ENCODE measurements at regions not wholly inside any gene's neighbourhood (a gene's known extent, or its start where the extent isn't known, plus 50 kb on each side); places are given as distances from the start of the nearest gene placed in this dataset.

DNA sequence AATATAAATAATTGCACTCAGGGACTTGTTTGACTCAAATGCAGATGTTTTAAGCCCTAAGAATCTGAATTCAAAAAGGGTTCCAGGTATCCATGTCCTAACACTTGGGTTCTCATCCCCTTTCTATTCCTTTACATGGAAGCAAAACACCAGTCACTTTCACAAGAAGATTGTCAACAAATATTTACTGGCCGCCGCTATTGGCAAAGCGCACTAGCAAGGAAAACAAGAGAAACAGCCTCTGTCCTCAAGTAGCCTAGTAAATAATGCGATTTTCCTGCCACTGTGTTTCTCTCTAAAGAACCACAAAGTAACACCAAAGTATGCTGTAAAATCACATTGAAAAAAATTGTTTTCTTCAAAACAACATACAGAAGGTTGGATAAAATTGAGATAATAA lies 66.7 kb upstream of the EZH2 start:
- no peak for DNase-seq

GRCh38 chr7:148944935-148945934 lies 61.1 kb upstream of the EZH2 start:
- DNase-seq, result no peak

- peak; percentile 24 to 58 for DNase-seq
These were observed 57.6 kb upstream of the EZH2 start for GRCh38 chr7:148941598-148942275.

DNA sequence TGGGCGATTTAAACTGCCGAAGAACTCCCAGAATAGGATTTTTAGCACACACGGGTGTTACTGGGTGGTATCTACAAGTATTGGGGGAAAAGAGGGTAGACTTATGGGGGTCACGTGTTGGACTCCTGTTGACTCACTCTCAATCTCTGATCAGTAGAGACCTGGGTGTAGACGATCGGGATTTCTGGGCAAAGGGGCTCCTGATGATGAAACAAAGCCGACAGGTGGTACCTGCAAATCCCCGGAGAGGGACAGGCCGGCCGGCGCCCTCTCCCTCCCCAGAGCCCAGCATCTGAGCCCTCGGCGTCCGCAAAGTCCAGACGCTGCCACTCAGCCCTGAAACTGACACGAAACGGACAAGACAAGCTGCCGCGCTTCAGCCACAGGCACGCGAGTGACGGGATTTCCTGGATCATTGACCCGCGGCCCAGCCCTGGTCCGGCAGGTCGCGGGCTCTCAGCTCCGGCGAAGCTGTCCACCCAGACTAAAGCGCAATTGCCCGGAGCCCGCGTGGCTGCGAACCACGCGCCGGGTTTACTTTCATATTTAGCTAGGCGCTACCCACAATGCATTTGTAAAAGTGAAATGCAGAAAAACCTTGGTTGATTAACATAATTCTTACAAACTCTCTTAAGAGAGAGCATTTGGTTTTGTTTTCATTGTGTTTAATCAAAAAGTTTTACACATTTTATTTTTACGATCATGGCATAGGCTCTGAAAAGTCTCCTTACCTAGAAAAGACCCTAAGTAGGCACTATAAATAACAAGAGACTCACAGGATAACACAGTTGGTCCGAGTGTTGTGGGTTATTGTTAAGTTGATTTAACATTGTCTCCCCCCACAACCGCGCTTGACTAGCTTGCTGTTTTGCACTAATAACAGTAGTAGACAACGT lies 56.9 kb upstream of the EZH2 start:
- DNase-seq, result peak; percentile 50 to 69

DNA sequence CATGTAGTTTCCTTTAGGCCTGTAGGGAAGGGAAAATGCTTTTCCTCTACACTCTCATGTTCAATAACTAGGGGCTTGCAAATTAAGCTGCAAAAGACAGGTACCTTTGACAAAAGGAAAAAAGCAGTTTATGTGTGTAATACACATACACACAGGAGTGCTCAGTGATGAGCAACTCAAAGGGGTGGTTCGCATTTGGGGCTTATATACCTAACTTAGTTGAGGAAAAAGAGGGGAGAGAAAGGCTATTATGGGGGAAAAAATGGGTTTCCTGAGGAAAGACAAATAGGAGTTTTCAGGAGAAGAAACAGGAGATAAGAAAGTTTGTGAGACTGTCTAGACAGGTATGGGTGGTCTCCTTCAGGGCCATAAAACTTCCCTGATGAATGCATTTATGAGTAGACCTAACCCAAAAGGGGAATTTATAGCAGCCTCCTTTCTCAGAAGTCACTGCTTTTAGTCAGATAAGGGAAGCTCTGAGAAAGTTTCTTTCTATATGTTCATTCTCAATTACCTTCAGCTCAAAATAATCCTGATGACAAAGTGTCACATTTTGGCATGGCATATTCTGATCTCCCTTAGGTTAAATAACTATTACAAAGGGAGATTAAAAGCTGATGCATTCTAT lies 55.2 kb upstream of the EZH2 start:
- no peak for DNase-seq

GRCh38 chr7:148935451-148935850 lies 51.4 kb upstream of the EZH2 start:
- DNase-seq, result no peak

Measured in bone marrow (tissue), 2 donors.